Keratinocyte (primary cell): ENCODE measurements at regions not wholly inside any gene's neighbourhood (a gene's known extent, or its start where the extent isn't known, plus 50 kb on each side); places are given as distances from the start of the nearest gene placed in this dataset.

Experiments
- CTCF ChIP-seq, 3 experiments: IDR thresholded peaks in 1 of 3; conservative IDR thresholded peaks in 1 of 3; optimal IDR thresholded peaks in 1 of 3; 2 replicates in 2 of 3; 3 replicates in 1 of 3; pipeline versions ENCODE3 to v1.5.1; 2011; ENCODE audit warnings: low read length in 3 of 3, mild to moderate bottlenecking in 3 of 3, moderate library complexity in 2 of 3, control low read depth in 1 of 3, inconsistent platforms in 1 of 3; ENCODE audit not compliant: insufficient read depth in 2 of 3; ENCODE audit errors: extremely low read depth in 1 of 3
- EZH2 ChIP-seq: IDR thresholded peaks from one replicate; pipeline ENCODE4 v1.6.1; 2012; ENCODE audit warnings: inconsistent platforms, mild to moderate bottlenecking, low read length, moderate library complexity

GRCh38 chr5:12272389-12272788 lies 368.1 kb upstream of the CTNND2 start:
- no peak for TF ChIP-seq CTCF (optimal IDR thresholded peaks at IDR 0.05 in 1 of 3, IDR thresholded peaks at IDR 0.05 in 1 of 3, conservative IDR thresholded peaks at IDR 0.05 in 1 of 3; ENCODE audit: extremely low read depth in 1 of 3, insufficient read depth in 2 of 3, low read length in 3 of 3)
- no peak for TF ChIP-seq EZH2
